ENCODE measurements at regions not wholly inside any gene's neighbourhood (a gene's known extent, or its start where the extent isn't known, plus 50 kb on each side); places are given as distances from the start of the nearest gene placed in this dataset.

- TF ChIP-seq POLR2A (IDR thresholded peaks at IDR 0.05) (no peak), CTCF (IDR thresholded peaks at IDR 0.05) (no peak)
Observed at GRCh38 chr6:126444659-126445273, 104.9 kb downstream of the CENPW start.
